Breast epithelium (tissue), 4 donors: ENCODE measurements at regions not wholly inside any gene's neighbourhood (a gene's known extent, or its start where the extent isn't known, plus 50 kb on each side); places are given as distances from the start of the nearest gene placed in this dataset.

Source experiments
- DNase-seq, 2 donors: peaks; one replicate each; pipeline ENCODE4 v3.0.0-alpha.2; 2019; ENCODE audit warnings: low spot score in 2 of 2
- H3K27ac ChIP-seq, 2 donors: fragments of 200-600 bp; sonication (generic) in 1 of 2; one replicate each; pipeline ENCODE4 v1.5.1; 2016 to 2019; ENCODE audit warnings: mild to moderate bottlenecking in 1 of 2
- H3K27me3 ChIP-seq, 2 donors: fragments of 200-600 bp; sonication (generic) in 1 of 2; one replicate each; pipeline versions ENCODE4 v1.5.1 to v1.6.0; 2017 to 2019; ENCODE audit warnings: control low read depth in 1 of 2, mild to moderate bottlenecking in 1 of 2
- H3K36me3 ChIP-seq: fragments of 200-600 bp; one replicate; pipeline ENCODE4 v1.5.1; 2019
- H3K4me1 ChIP-seq, 2 donors: fragments of 200-600 bp; sonication (generic); one replicate each; pipeline ENCODE4 v1.5.1; 2016 to 2019; ENCODE audit warnings: control low read depth in 1 of 2
- H3K4me3 ChIP-seq, 3 donors: fragments of 200-600 bp; sonication (generic); 1 replicate in 2 of 3; 2 replicates in 1 of 3; pipeline ENCODE4 v1.5.1; 2016 to 2019; ENCODE audit warnings: mild to moderate bottlenecking in 3 of 3, moderate library complexity in 2 of 3
- H3K9me3 ChIP-seq, 2 donors: fragments of 200-600 bp; sonication (generic) in 1 of 2; one replicate each; pipeline ENCODE4 v1.5.1; 2016 to 2019; ENCODE audit warnings: control low read depth in 1 of 2
- CTCF ChIP-seq, 3 donors: fragments of 450-650 bp; IDR thresholded peaks; one replicate each; pipeline ENCODE4 v1.5.1; 2016 to 2017; ENCODE audit warnings: antibody characterized with exemption in 3 of 3, mild to moderate bottlenecking in 3 of 3, moderate library complexity in 3 of 3
- POLR2A ChIP-seq: fragments of 450-650 bp; IDR thresholded peaks from one replicate; pipeline ENCODE4 v1.6.1; 2016; ENCODE audit warnings: antibody characterized with exemption, mild to moderate bottlenecking, moderate library complexity
- POLR2AphosphoS5 ChIP-seq, 3 donors: sonication (generic); formaldehyde crosslinking; IDR thresholded peaks; one replicate each; pipeline ENCODE4 v1.6.1; 2017; ENCODE audit warnings: antibody characterized with exemption in 3 of 3
- intact Hi-C: fragments of 100-400 bp; cut with DNase I; formaldehyde crosslinking; loops from one replicate; pipeline ENCODE4 v1.15.1; 2023; ENCODE audit warnings: low total_unique reads

- H3K27ac ChIP-seq, result no peak overlapping the region
- DNase-seq, result no peak
These were observed 192.6 kb upstream of the CCDC196 start for GRCh38 chr14:66293533-66294105.

GRCh38 chr14:66295386-66295785 is 190.8 kb upstream of the CCDC196 start:
- TF ChIP-seq POLR2AphosphoS5 (IDR thresholded peaks at IDR 0.05) (no peak), CTCF (IDR thresholded peaks at IDR 0.05) (no peak), POLR2A (no peak)
- intact Hi-C loops, result no loop called here
- DNase-seq, result no peak
- no peak overlapping the region for H3K27ac ChIP-seq
- H3K4me1 ChIP-seq, result no peaks in the 10 kb centered on the region
- H3K4me3 ChIP-seq, result no peak overlapping the region
- H3K9me3 ChIP-seq, result no peaks in the 10 kb centered on the region
- no peaks in the 10 kb centered on the region for H3K36me3 ChIP-seq
- no peaks in the 10 kb centered on the region for H3K27me3 ChIP-seq

More at GRCh38 chr14:66293533-66294105, 192.6 kb upstream of the CCDC196 start:
- no peak for TF ChIP-seq CTCF (IDR thresholded peaks at IDR 0.05)
- H3K4me3 ChIP-seq, result no peak overlapping the region
- no peaks in the 10 kb centered on the region for H3K4me1 ChIP-seq
- H3K27me3 ChIP-seq, result no peaks in the 10 kb centered on the region
- H3K9me3 ChIP-seq, result no peaks in the 10 kb centered on the region
- no peaks in the 10 kb centered on the region for H3K36me3 ChIP-seq
- intact Hi-C loops, result no loop called here

- H3K27ac ChIP-seq, result no peak overlapping the region
- no peak for TF ChIP-seq POLR2AphosphoS5 (IDR thresholded peaks at IDR 0.05)
- no peak for TF ChIP-seq POLR2A
- TF ChIP-seq CTCF (IDR thresholded peaks at IDR 0.05), result no peak
- H3K9me3 ChIP-seq, result no peaks in the 10 kb centered on the region
- no peaks in the 10 kb centered on the region for H3K27me3 ChIP-seq
- no peak for DNase-seq
- no peaks in the 10 kb centered on the region for H3K4me1 ChIP-seq
- H3K36me3 ChIP-seq, result no peaks in the 10 kb centered on the region
- intact Hi-C loops, result no loop called here
- H3K4me3 ChIP-seq, result no peak overlapping the region
These were observed 185.3 kb upstream of the CCDC196 start for GRCh38 chr14:66300886-66301285.

- DNase-seq, result no peak
- intact Hi-C loops, result no loop called here
- no peaks in the 10 kb centered on the region for H3K36me3 ChIP-seq
- no peak overlapping the region for H3K4me3 ChIP-seq
- no peaks in the 10 kb centered on the region for H3K9me3 ChIP-seq
- H3K27me3 ChIP-seq, result no peaks in the 10 kb centered on the region
- H3K27ac ChIP-seq, result no peak overlapping the region
- no peaks in the 10 kb centered on the region for H3K4me1 ChIP-seq
- TF ChIP-seq POLR2A (no peak), POLR2AphosphoS5 (IDR thresholded peaks at IDR 0.05) (no peak), CTCF (IDR thresholded peaks at IDR 0.05) (no peak)
These were observed 180.1 kb upstream of the CCDC196 start for GRCh38 chr14:66306101-66306500.

- intact Hi-C loops, result no loop called here
- no peaks in the 10 kb centered on the region for H3K36me3 ChIP-seq
- no peaks in the 10 kb centered on the region for H3K4me1 ChIP-seq
- DNase-seq, result no peak
- no peaks in the 10 kb centered on the region for H3K9me3 ChIP-seq
- no peak overlapping the region for H3K4me3 ChIP-seq
- no peak overlapping the region for H3K27ac ChIP-seq
- TF ChIP-seq POLR2AphosphoS5 (IDR thresholded peaks at IDR 0.05) (no peak), POLR2A (no peak), CTCF (IDR thresholded peaks at IDR 0.05) (no peak)
- H3K27me3 ChIP-seq, result no peaks in the 10 kb centered on the region
These were observed 175.1 kb upstream of the CCDC196 start for GRCh38 chr14:66311058-66311457.
